ENCODE measurements at regions not wholly inside any gene's neighbourhood (a gene's known extent, or its start where the extent isn't known, plus 50 kb on each side); places are given as distances from the start of the nearest gene placed in this dataset.

- no peak overlapping the region for H3K9ac ChIP-seq (ENCODE audit: low read length)
- H3K27me3 ChIP-seq (ENCODE audit: insufficient read depth, low read length, poor library complexity), result no peaks in the 10 kb centered on the region
- H2BK120ac ChIP-seq (ENCODE audit: low read depth, low read length), result no peak overlapping the region
- no peak overlapping the region for H3K4me3 ChIP-seq (ENCODE audit: low read length)
- no peak overlapping the region for H3K18ac ChIP-seq (ENCODE audit: low read length)
- H3K79me2 ChIP-seq (ENCODE audit: control insufficient read depth, insufficient read depth, low read length), result no peaks in the 10 kb centered on the region
- no peaks in the 10 kb centered on the region for H3K36me3 ChIP-seq (ENCODE audit: control insufficient read depth, insufficient read depth, low read length)
- WGBS (ENCODE audit: extremely low coverage, insufficient coverage, low lambda C conversion rate), result no CpG with 5 or more reads among the region's 2 CpGs
- H3K4me2 ChIP-seq (ENCODE audit: low read length), result no peak overlapping the region
- H3K27ac ChIP-seq (ENCODE audit: low read depth, low read length), result no peak overlapping the region
- no peak overlapping the region for H4K5ac ChIP-seq (ENCODE audit: low read length)
- H3K56ac ChIP-seq (ENCODE audit: low read length), result no peak overlapping the region
- no peak overlapping the region for H4K8ac ChIP-seq (ENCODE audit: low read depth, low read length)
- no peaks in the 10 kb centered on the region for H3K4me1 ChIP-seq (ENCODE audit: control insufficient read depth, low read depth, low read length)
- H2BK15ac ChIP-seq (replicated peaks; ENCODE audit: low read depth), result no peak overlapping the region
- no peaks in the 10 kb centered on the region for H3K79me1 ChIP-seq (ENCODE audit: low read length)
- DNase-seq, result no peak
- H2AK5ac ChIP-seq (ENCODE audit: low read length), result no peak overlapping the region
- no peak overlapping the region for H2BK5ac ChIP-seq (ENCODE audit: low read length)
- no peak overlapping the region for H3K23ac ChIP-seq (ENCODE audit: low read length)
- H3K4ac ChIP-seq (ENCODE audit: low read depth, low read length), result no peak overlapping the region
Measured at GRCh38 chr1:213602796-213603486, 384.8 kb upstream of the PROX1 start.

DNA sequence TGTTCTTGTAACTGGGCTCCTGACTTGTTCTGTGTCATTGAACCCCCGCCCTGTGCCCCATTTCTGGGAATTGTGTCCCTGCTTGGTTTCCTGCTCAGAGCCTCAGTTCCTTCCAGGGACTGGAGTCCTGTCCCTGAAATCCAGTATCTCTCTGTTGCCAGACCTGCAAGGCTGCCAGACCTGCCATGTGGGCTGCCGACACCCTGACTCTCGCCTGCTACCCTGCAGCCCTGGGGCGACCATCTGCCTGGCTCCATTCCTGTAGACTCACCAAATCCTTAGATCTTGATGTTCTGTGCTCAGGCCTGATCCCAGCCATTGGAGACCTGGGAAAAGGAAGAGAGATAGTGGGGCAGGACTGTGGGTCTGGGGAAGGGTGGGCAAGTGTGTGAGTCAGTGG, 383.3 kb upstream of the PROX1 start:
- Histone ChIP-seq H3K18ac (ENCODE audit: low read length) (no peak overlapping the region), H2AK5ac (ENCODE audit: low read length) (no peak overlapping the region), H3K27me3 (ENCODE audit: insufficient read depth, low read length, poor library complexity) (no peaks in the 10 kb centered on the region), H3K4me1 (ENCODE audit: control insufficient read depth, low read depth, low read length) (no peaks in the 10 kb centered on the region), H3K79me2 (ENCODE audit: control insufficient read depth, insufficient read depth, low read length) (no peaks in the 10 kb centered on the region), H4K5ac (ENCODE audit: low read length) (no peak overlapping the region), H3K23ac (ENCODE audit: low read length) (no peak overlapping the region), H3K4me3 (ENCODE audit: low read length) (no peak overlapping the region), H2BK15ac (replicated peaks; ENCODE audit: low read depth) (no peak overlapping the region), H3K79me1 (ENCODE audit: low read length) (no peaks in the 10 kb centered on the region), H4K8ac (ENCODE audit: low read depth, low read length) (no peak overlapping the region), H3K27ac (ENCODE audit: low read depth, low read length) (no peak overlapping the region), H3K4me2 (ENCODE audit: low read length) (no peak overlapping the region), H2BK5ac (ENCODE audit: low read length) (no peak overlapping the region), H3K9ac (ENCODE audit: low read length) (no peak overlapping the region), H2BK120ac (ENCODE audit: low read depth, low read length) (no peak overlapping the region), H3K36me3 (ENCODE audit: control insufficient read depth, insufficient read depth, low read length) (no peaks in the 10 kb centered on the region), H3K4ac (ENCODE audit: low read depth, low read length) (no peak overlapping the region), H3K56ac (ENCODE audit: low read length) (no peak overlapping the region)
- no CpG with 5 or more reads among the region's 4 CpGs for WGBS (ENCODE audit: extremely low coverage, insufficient coverage, low lambda C conversion rate)
- no peak for DNase-seq

GRCh38 chr1:213605732-213606131, 382.0 kb upstream of the PROX1 start:
- Histone ChIP-seq H3K4me1 (ENCODE audit: control insufficient read depth, low read depth, low read length) (no peaks in the 10 kb centered on the region), H2BK5ac (ENCODE audit: low read length) (no peak overlapping the region), H3K56ac (ENCODE audit: low read length) (no peak overlapping the region), H3K79me2 (ENCODE audit: control insufficient read depth, insufficient read depth, low read length) (no peaks in the 10 kb centered on the region), H3K79me1 (ENCODE audit: low read length) (no peaks in the 10 kb centered on the region), H3K9ac (ENCODE audit: low read length) (no peak overlapping the region), H3K36me3 (ENCODE audit: control insufficient read depth, insufficient read depth, low read length) (no peaks in the 10 kb centered on the region), H3K27me3 (ENCODE audit: insufficient read depth, low read length, poor library complexity) (no peaks in the 10 kb centered on the region), H3K4me3 (ENCODE audit: low read length) (no peak overlapping the region), H2BK15ac (replicated peaks; ENCODE audit: low read depth) (no peak overlapping the region), H3K18ac (ENCODE audit: low read length) (no peak overlapping the region), H2AK5ac (ENCODE audit: low read length) (no peak overlapping the region), H3K4ac (ENCODE audit: low read depth, low read length) (no peak overlapping the region), H4K5ac (ENCODE audit: low read length) (no peak overlapping the region), H4K8ac (ENCODE audit: low read depth, low read length) (no peak overlapping the region), H3K23ac (ENCODE audit: low read length) (no peak overlapping the region), H3K27ac (ENCODE audit: low read depth, low read length) (no peak overlapping the region), H3K4me2 (ENCODE audit: low read length) (no peak overlapping the region), H2BK120ac (ENCODE audit: low read depth, low read length) (no peak overlapping the region)
- no peak for DNase-seq
- no CpG with 5 or more reads among the region's 9 CpGs for WGBS (ENCODE audit: extremely low coverage, insufficient coverage, low lambda C conversion rate)

DNA sequence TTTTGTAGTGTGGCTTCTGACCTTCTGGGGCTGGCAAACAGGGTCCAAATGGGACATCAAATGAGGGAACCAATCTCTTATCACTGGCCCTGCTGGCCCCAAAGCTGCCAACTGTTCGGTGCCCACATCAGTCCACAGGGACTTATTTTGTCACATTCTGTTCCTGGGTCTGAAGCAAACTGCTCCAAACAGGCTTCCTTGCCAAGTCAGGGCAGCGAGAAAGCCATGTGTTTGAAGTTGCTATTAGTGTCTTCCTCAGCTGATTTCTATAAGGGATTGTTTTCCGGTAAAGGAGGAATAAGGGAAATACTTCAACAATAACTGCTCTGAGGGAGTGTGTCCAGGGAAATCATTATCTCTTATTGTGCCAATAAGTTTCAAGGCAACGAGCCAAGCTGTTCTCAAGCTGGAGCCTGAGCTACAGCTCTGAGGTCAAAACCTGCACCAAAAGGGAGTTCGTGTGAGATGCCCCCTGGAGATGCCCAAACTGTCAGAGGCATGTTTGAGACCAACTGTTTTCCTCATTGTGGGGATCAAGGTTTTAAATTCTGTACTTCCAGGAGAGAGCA, 381.4 kb upstream of the PROX1 start:
- no peak overlapping the region for H3K4ac ChIP-seq (ENCODE audit: low read depth, low read length)
- DNase-seq, result no peak
- no peak overlapping the region for H3K27ac ChIP-seq (ENCODE audit: low read depth, low read length)
- H4K8ac ChIP-seq (ENCODE audit: low read depth, low read length), result no peak overlapping the region
- H2BK5ac ChIP-seq (ENCODE audit: low read length), result no peak overlapping the region
- H3K9ac ChIP-seq (ENCODE audit: low read length), result no peak overlapping the region
- no peaks in the 10 kb centered on the region for H3K79me1 ChIP-seq (ENCODE audit: low read length)
- H3K4me3 ChIP-seq (ENCODE audit: low read length), result no peak overlapping the region
- no peaks in the 10 kb centered on the region for H3K27me3 ChIP-seq (ENCODE audit: insufficient read depth, low read length, poor library complexity)
- no peak overlapping the region for H4K5ac ChIP-seq (ENCODE audit: low read length)
- no peak overlapping the region for H3K23ac ChIP-seq (ENCODE audit: low read length)
- no CpG with 5 or more reads among the region's 5 CpGs for WGBS (ENCODE audit: extremely low coverage, insufficient coverage, low lambda C conversion rate)
- no peak overlapping the region for H3K4me2 ChIP-seq (ENCODE audit: low read length)
- no peaks in the 10 kb centered on the region for H3K4me1 ChIP-seq (ENCODE audit: control insufficient read depth, low read depth, low read length)
- no peak overlapping the region for H2AK5ac ChIP-seq (ENCODE audit: low read length)
- H3K36me3 ChIP-seq (ENCODE audit: control insufficient read depth, insufficient read depth, low read length), result no peaks in the 10 kb centered on the region
- H3K56ac ChIP-seq (ENCODE audit: low read length), result no peak overlapping the region
- H3K79me2 ChIP-seq (ENCODE audit: control insufficient read depth, insufficient read depth, low read length), result no peaks in the 10 kb centered on the region
- H3K18ac ChIP-seq (ENCODE audit: low read length), result no peak overlapping the region
- no peak overlapping the region for H2BK120ac ChIP-seq (ENCODE audit: low read depth, low read length)
- H2BK15ac ChIP-seq (replicated peaks; ENCODE audit: low read depth), result no peak overlapping the region

DNA sequence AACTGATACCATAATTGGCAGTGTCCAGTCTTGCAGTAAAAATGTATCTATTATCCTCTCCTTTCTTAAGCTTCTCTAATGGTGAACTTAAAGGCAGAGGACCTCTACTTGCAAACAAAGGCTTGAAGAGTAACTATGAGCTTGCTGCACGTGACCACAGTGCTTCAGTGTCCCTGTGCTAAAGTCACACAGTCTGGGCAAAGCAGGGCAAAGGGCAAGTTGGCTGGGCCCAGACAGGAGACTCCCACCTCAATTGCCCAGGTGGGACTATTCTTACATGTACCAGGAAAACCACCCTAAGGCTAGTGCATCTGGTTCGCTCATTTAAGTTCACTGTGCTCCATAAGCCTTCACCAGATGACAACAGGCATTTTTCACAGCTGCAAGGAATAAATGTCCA, 374.2 kb upstream of the PROX1 start:
- Histone ChIP-seq H3K4me1 (ENCODE audit: control insufficient read depth, low read depth, low read length) (no peaks in the 10 kb centered on the region), H3K9ac (ENCODE audit: low read length) (no peak overlapping the region), H4K8ac (ENCODE audit: low read depth, low read length) (no peak overlapping the region), H3K79me2 (ENCODE audit: control insufficient read depth, insufficient read depth, low read length) (no peaks in the 10 kb centered on the region), H2BK120ac (ENCODE audit: low read depth, low read length) (no peak overlapping the region), H3K36me3 (ENCODE audit: control insufficient read depth, insufficient read depth, low read length) (no peaks in the 10 kb centered on the region), H2AK5ac (ENCODE audit: low read length) (no peak overlapping the region), H2BK15ac (replicated peaks; ENCODE audit: low read depth) (no peak overlapping the region), H3K56ac (ENCODE audit: low read length) (no peak overlapping the region), H3K4me3 (ENCODE audit: low read length) (no peak overlapping the region), H3K18ac (ENCODE audit: low read length) (no peak overlapping the region), H3K79me1 (ENCODE audit: low read length) (no peaks in the 10 kb centered on the region), H3K4me2 (ENCODE audit: low read length) (no peak overlapping the region), H3K27ac (ENCODE audit: low read depth, low read length) (no peak overlapping the region), H3K27me3 (ENCODE audit: insufficient read depth, low read length, poor library complexity) (no peaks in the 10 kb centered on the region), H3K4ac (ENCODE audit: low read depth, low read length) (no peak overlapping the region), H3K23ac (ENCODE audit: low read length) (no peak overlapping the region), H4K5ac (ENCODE audit: low read length) (no peak overlapping the region), H2BK5ac (ENCODE audit: low read length) (no peak overlapping the region)
- no peak for DNase-seq
- no CpG with 5 or more reads among the region's 2 CpGs for WGBS (ENCODE audit: extremely low coverage, insufficient coverage, low lambda C conversion rate)

All from mesendoderm (in vitro differentiated cells).